ENCODE measurements at regions not wholly inside any gene's neighbourhood (a gene's known extent, or its start where the extent isn't known, plus 50 kb on each side); places are given as distances from the start of the nearest gene placed in this dataset.

GRCh38 chr4:24405926-24406325, 178.4 kb downstream of the DHX15 start:
- no peaks in the 10 kb centered on the region for H3K27me3 ChIP-seq (ENCODE audit: insufficient read depth, low read length)
- no peaks in the 10 kb centered on the region for H3K9me2 ChIP-seq (ENCODE audit: low read depth, low read length)
- no peaks in the 10 kb centered on the region for H3K36me3 ChIP-seq (ENCODE audit: insufficient read depth, low read length)

GRCh38 chr4:24405341-24405740, 179.0 kb downstream of the DHX15 start:
- no peak overlapping the region for H3K27ac ChIP-seq (ENCODE audit: low read depth, low read length, poor library complexity, severe bottlenecking)

More at GRCh38 chr4:24405926-24406325, 178.4 kb downstream of the DHX15 start:
- Histone ChIP-seq H2AFZ (ENCODE audit: low read length) (no peak overlapping the region), H3F3A (ENCODE audit: insufficient read depth, low read length) (no peaks in the 10 kb centered on the region), H3K9me3 (ENCODE audit: low read length) (no peaks in the 10 kb centered on the region), H3K4me1 (ENCODE audit: insufficient read depth, low read length, severe bottlenecking) (no peaks in the 10 kb centered on the region), H3K4me2 (ENCODE audit: low read length) (no peak overlapping the region), H4K20me1 (ENCODE audit: insufficient read depth, low read length) (no peaks in the 10 kb centered on the region), H3K79me2 (ENCODE audit: insufficient read depth, low read length) (no peaks in the 10 kb centered on the region), H3K9ac (ENCODE audit: low read length) (no peak overlapping the region), H3K4me3 (ENCODE audit: low read depth, low read length, poor library complexity, severe bottlenecking) (no peak overlapping the region), H3K27ac (ENCODE audit: low read depth, low read length, poor library complexity, severe bottlenecking) (no peak overlapping the region)
- no peak for TF ChIP-seq CTCF (IDR thresholded peaks at IDR 0.05; ENCODE audit: low read length)
- no peak for TF ChIP-seq EZH2 (IDR thresholded peaks at IDR 0.05; ENCODE audit: borderline replicate concordance, low read length)

GRCh38 chr4:24404281-24404680, 180.1 kb downstream of the DHX15 start:
- no peak overlapping the region for H3K4me3 ChIP-seq (ENCODE audit: low read depth, low read length, poor library complexity, severe bottlenecking)
- no peak overlapping the region for H3K9ac ChIP-seq (ENCODE audit: low read length)
- H3K9me3 ChIP-seq (ENCODE audit: low read length): no peaks in the 10 kb centered on the region
- TF ChIP-seq EZH2 (IDR thresholded peaks at IDR 0.05; ENCODE audit: borderline replicate concordance, low read length) (no peak), CTCF (IDR thresholded peaks at IDR 0.05; ENCODE audit: low read length) (no peak)
- no peak overlapping the region for H2AFZ ChIP-seq (ENCODE audit: low read length)
- no peaks in the 10 kb centered on the region for H4K20me1 ChIP-seq (ENCODE audit: insufficient read depth, low read length)
- H3F3A ChIP-seq (ENCODE audit: insufficient read depth, low read length): no peaks in the 10 kb centered on the region
- no peak overlapping the region for H3K4me2 ChIP-seq (ENCODE audit: low read length)
- no peaks in the 10 kb centered on the region for H3K36me3 ChIP-seq (ENCODE audit: insufficient read depth, low read length)
- no peaks in the 10 kb centered on the region for H3K27me3 ChIP-seq (ENCODE audit: insufficient read depth, low read length)
- no peak overlapping the region for H3K27ac ChIP-seq (ENCODE audit: low read depth, low read length, poor library complexity, severe bottlenecking)
- no peaks in the 10 kb centered on the region for H3K9me2 ChIP-seq (ENCODE audit: low read depth, low read length)
- H3K4me1 ChIP-seq (ENCODE audit: insufficient read depth, low read length, severe bottlenecking): no peaks in the 10 kb centered on the region
- H3K79me2 ChIP-seq (ENCODE audit: insufficient read depth, low read length): no peaks in the 10 kb centered on the region

More at GRCh38 chr4:24405341-24405740, 179.0 kb downstream of the DHX15 start:
- TF ChIP-seq CTCF (IDR thresholded peaks at IDR 0.05; ENCODE audit: low read length): no peak
- no peak for TF ChIP-seq EZH2 (IDR thresholded peaks at IDR 0.05; ENCODE audit: borderline replicate concordance, low read length)
- no peaks in the 10 kb centered on the region for H3K9me2 ChIP-seq (ENCODE audit: low read depth, low read length)
- H3K9me3 ChIP-seq (ENCODE audit: low read length): no peaks in the 10 kb centered on the region
- H2AFZ ChIP-seq (ENCODE audit: low read length): no peak overlapping the region
- H3K4me1 ChIP-seq (ENCODE audit: insufficient read depth, low read length, severe bottlenecking): no peaks in the 10 kb centered on the region
- H3K79me2 ChIP-seq (ENCODE audit: insufficient read depth, low read length): no peaks in the 10 kb centered on the region
- H3K27me3 ChIP-seq (ENCODE audit: insufficient read depth, low read length): no peaks in the 10 kb centered on the region
- no peaks in the 10 kb centered on the region for H3K36me3 ChIP-seq (ENCODE audit: insufficient read depth, low read length)
- H4K20me1 ChIP-seq (ENCODE audit: insufficient read depth, low read length): no peaks in the 10 kb centered on the region
- H3F3A ChIP-seq (ENCODE audit: insufficient read depth, low read length): no peaks in the 10 kb centered on the region
- no peak overlapping the region for H3K9ac ChIP-seq (ENCODE audit: low read length)
- no peak overlapping the region for H3K4me2 ChIP-seq (ENCODE audit: low read length)
- no peak overlapping the region for H3K4me3 ChIP-seq (ENCODE audit: low read depth, low read length, poor library complexity, severe bottlenecking)

All from OCI-LY1 (cell line).